ENCODE measurements at regions not wholly inside any gene's neighbourhood (a gene's known extent, or its start where the extent isn't known, plus 50 kb on each side); places are given as distances from the start of the nearest gene placed in this dataset.

GRCh38 chr5:172569861-172570558 is 71.1 kb upstream of the NEURL1B start:
- TF ChIP-seq EZH2 (optimal IDR thresholded peaks at IDR 0.05; ENCODE audit: low read depth, low read length): no peak
- TF ChIP-seq CTCF (IDR thresholded peaks at IDR 0.05; ENCODE audit: low read length): no peak
